Neutrophil (primary cell): ENCODE measurements at regions not wholly inside any gene's neighbourhood (a gene's known extent, or its start where the extent isn't known, plus 50 kb on each side); places are given as distances from the start of the nearest gene placed in this dataset.

Source experiments
- H3K27ac ChIP-seq: fragments of 200-600 bp; sonication (generic); 2 replicates; pipeline ENCODE4 v1.5.1; 2016; ENCODE audit warnings: mild to moderate bottlenecking, moderate library complexity
- H3K27me3 ChIP-seq: fragments of 200-600 bp; sonication (generic); 2 replicates; pipeline ENCODE4 v1.6.0; 2016; ENCODE audit warnings: mild to moderate bottlenecking
- H3K36me3 ChIP-seq: fragments of 200-600 bp; sonication (generic); 2 replicates; pipeline ENCODE4 v1.5.1; 2017
- H3K4me1 ChIP-seq, 2 experiments: fragments of 200-600 bp in 1 of 2; sonication (generic) in 1 of 2; 1 replicate in 1 of 2; 2 replicates in 1 of 2; pipeline versions ENCODE4 v1.5.1 to v1.6.1; 2013 to 2016; ENCODE audit warnings: low read depth in 1 of 2, low read length in 1 of 2, mild to moderate bottlenecking in 1 of 2, moderate library complexity in 1 of 2; ENCODE audit not compliant: control insufficient read depth in 1 of 2, insufficient read depth in 1 of 2
- H3K4me3 ChIP-seq, 2 experiments: fragments of 200-600 bp in 1 of 2; sonication (generic) in 1 of 2; 1 replicate in 1 of 2; 2 replicates in 1 of 2; pipeline ENCODE4 v1.5.1; 2013 to 2016; ENCODE audit warnings: low read depth in 1 of 2, low read length in 1 of 2, mild to moderate bottlenecking in 1 of 2, moderate library complexity in 1 of 2
- H3K9me3 ChIP-seq: fragments of 200-600 bp; sonication (generic); 2 replicates; pipeline ENCODE4 v1.5.1; 2016
- TF ChIP-seq, protein P1 (sequence below): fragments of 200-600 bp; sonication (generic); IDR thresholded peaks from 2 replicates; pipeline ENCODE4 v1.5.1; 2016; ENCODE audit warnings: antibody characterized with exemption

DNA sequence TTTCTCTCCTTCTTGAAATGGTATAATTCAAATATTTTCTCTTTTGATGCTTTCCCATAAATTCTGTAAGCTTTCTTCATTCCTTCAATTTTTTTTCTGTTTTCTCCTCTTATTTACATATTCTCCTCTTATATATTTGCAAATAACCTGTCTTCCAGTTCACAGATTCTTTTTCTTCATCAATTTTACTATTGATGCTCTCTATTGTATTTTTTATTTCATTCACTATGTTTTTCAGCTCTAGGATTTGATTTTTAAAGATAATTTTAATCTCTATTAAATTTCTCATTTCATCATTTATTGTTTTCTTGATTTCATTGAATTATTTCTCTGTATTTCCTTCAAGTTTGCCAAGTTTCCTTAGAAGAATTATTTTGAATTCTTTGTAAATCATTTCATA lies 54.0 kb upstream of the PRPS1L1 start:
- H3K4me1 ChIP-seq, result peaks cover 3 to 5% of the 10 kb centered on the region in 2 experiments
- no peak overlapping the region for H3K4me3 ChIP-seq
- TF ChIP-seq, protein P1, sequence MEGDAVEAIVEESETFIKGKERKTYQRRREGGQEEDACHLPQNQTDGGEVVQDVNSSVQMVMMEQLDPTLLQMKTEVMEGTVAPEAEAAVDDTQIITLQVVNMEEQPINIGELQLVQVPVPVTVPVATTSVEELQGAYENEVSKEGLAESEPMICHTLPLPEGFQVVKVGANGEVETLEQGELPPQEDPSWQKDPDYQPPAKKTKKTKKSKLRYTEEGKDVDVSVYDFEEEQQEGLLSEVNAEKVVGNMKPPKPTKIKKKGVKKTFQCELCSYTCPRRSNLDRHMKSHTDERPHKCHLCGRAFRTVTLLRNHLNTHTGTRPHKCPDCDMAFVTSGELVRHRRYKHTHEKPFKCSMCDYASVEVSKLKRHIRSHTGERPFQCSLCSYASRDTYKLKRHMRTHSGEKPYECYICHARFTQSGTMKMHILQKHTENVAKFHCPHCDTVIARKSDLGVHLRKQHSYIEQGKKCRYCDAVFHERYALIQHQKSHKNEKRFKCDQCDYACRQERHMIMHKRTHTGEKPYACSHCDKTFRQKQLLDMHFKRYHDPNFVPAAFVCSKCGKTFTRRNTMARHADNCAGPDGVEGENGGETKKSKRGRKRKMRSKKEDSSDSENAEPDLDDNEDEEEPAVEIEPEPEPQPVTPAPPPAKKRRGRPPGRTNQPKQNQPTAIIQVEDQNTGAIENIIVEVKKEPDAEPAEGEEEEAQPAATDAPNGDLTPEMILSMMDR, result no peak
- no peak overlapping the region for H3K27ac ChIP-seq
- no peaks in the 10 kb centered on the region for H3K9me3 ChIP-seq
- H3K36me3 ChIP-seq, result no peaks in the 10 kb centered on the region
- H3K27me3 ChIP-seq, result peaks cover 29% of the 10 kb centered on the region

DNA sequence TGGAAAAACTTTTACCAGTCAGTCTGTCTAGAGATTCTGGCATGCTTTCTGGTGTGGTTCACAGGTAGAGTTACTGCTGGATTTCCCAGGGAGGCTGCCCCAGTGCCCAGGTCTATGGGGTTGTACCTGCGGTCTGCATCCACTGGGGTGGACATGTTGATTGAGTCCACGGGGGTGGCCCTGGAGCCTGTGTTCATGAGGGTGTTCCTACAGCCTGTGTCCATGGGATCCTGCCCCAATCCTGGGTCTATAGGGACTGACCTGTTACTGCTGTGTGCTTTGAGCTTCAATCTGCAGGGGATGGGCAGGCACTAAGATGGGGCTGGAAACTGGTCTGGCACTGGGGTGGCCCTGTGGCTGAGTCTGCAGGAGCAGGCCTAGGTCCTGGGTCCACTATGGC lies 54.5 kb upstream of the PRPS1L1 start:
- no peaks in the 10 kb centered on the region for H3K36me3 ChIP-seq
- no peak overlapping the region for H3K27ac ChIP-seq
- TF ChIP-seq, protein P1, result no peak
- peaks cover 35% of the 10 kb centered on the region for H3K27me3 ChIP-seq
- peaks cover 3 to 5% of the 10 kb centered on the region in 2 experiments for H3K4me1 ChIP-seq
- no peak overlapping the region for H3K4me3 ChIP-seq
- H3K9me3 ChIP-seq, result no peaks in the 10 kb centered on the region

- Histone ChIP-seq H3K27me3 (peaks cover 68% of the 10 kb centered on the region), H3K27ac (no peak overlapping the region), H3K36me3 (no peaks in the 10 kb centered on the region), H3K4me3 (peak overlapping the region; percentile 52 to 75), H3K4me1 (peaks cover 3 to 5% of the 10 kb centered on the region in 2 experiments), H3K9me3 (no peaks in the 10 kb centered on the region)
- TF ChIP-seq, protein P1, result no peak
Measured at GRCh38 chr7:18086165-18087025, 58.7 kb upstream of the PRPS1L1 start.

DNA sequence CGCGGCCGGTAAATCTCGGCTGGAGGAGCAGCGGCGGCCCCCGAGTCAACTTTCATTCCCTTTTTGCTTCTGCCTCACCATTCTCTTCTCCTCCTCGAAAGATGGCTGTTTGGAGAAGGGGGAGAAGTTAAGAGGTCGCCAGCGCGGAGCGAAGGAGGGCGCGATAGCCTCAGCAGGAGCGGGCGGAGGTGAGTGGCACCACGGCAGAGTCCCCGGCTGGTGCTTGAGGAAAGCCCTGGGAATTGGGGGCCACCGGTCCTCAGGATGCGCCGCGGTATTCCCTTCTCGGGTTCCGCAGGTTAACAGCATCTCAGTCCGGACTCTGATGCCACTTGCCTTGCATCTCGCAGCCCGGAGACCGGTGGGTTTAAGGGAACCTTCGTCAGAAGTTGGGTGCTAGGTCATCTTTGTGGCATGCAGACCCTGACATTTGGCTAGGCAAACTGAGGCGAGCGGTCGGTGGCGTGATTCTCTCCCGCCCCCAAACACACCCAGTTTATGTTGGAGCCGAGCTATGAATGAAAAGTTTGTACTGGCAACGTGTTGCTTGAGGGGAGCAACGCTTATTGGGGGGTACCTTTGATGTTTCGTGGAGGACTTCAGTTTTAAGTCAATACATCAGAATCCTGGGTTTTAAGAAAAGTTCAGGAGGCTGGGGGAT lies 59.5 kb upstream of the PRPS1L1 start:
- Histone ChIP-seq H3K27ac (no peak overlapping the region), H3K4me3 (peak overlapping the region; percentile 33 to 75), H3K36me3 (no peaks in the 10 kb centered on the region), H3K4me1 (peaks cover 3 to 5% of the 10 kb centered on the region in 2 experiments), H3K27me3 (peaks cover 68% of the 10 kb centered on the region), H3K9me3 (no peaks in the 10 kb centered on the region)
- TF ChIP-seq, protein P1, result no peak

GRCh38 chr7:18087687-18088078 lies 60.0 kb upstream of the PRPS1L1 start:
- Histone ChIP-seq H3K4me3 (no peak overlapping the region), H3K36me3 (no peaks in the 10 kb centered on the region), H3K4me1 (peaks cover 3 to 5% of the 10 kb centered on the region in 2 experiments), H3K27me3 (peaks cover 68% of the 10 kb centered on the region), H3K9me3 (no peaks in the 10 kb centered on the region), H3K27ac (no peak overlapping the region)
- TF ChIP-seq, protein P1, result no peak
